PFSK-1 (cell line): ENCODE measurements at regions not wholly inside any gene's neighbourhood (a gene's known extent, or its start where the extent isn't known, plus 50 kb on each side); places are given as distances from the start of the nearest gene placed in this dataset.

Experiments used
- POLR2AphosphoS5 ChIP-seq: IDR thresholded peaks from 2 replicates; pipeline ENCODE4 v1.6.1; 2012; ENCODE audit warnings: low read depth, mild to moderate bottlenecking, control low read depth, low read length, moderate library complexity
- SIN3A ChIP-seq: IDR thresholded peaks from 2 replicates; pipeline ENCODE4 v1.6.1; 2012; ENCODE audit warnings: mild to moderate bottlenecking, low read length, moderate library complexity, borderline replicate concordance; ENCODE audit not compliant: insufficient read depth
- TAF1 ChIP-seq: IDR thresholded peaks from 2 replicates; pipeline ENCODE4 v1.6.1; 2012; ENCODE audit warnings: low read length, control low read depth, borderline replicate concordance; ENCODE audit not compliant: insufficient read depth

GRCh38 chr6:144989319-144990107 lies 704.4 kb downstream of the UTRN start:
- no peak for TF ChIP-seq POLR2AphosphoS5
- no peak for TF ChIP-seq SIN3A
- TF ChIP-seq TAF1: no peak
